ENCODE measurements at regions not wholly inside any gene's neighbourhood (a gene's known extent, or its start where the extent isn't known, plus 50 kb on each side); places are given as distances from the start of the nearest gene placed in this dataset.
A peak's percentile ranks its signal among the peaks of the same experiment; 100 is the strongest.

DNA sequence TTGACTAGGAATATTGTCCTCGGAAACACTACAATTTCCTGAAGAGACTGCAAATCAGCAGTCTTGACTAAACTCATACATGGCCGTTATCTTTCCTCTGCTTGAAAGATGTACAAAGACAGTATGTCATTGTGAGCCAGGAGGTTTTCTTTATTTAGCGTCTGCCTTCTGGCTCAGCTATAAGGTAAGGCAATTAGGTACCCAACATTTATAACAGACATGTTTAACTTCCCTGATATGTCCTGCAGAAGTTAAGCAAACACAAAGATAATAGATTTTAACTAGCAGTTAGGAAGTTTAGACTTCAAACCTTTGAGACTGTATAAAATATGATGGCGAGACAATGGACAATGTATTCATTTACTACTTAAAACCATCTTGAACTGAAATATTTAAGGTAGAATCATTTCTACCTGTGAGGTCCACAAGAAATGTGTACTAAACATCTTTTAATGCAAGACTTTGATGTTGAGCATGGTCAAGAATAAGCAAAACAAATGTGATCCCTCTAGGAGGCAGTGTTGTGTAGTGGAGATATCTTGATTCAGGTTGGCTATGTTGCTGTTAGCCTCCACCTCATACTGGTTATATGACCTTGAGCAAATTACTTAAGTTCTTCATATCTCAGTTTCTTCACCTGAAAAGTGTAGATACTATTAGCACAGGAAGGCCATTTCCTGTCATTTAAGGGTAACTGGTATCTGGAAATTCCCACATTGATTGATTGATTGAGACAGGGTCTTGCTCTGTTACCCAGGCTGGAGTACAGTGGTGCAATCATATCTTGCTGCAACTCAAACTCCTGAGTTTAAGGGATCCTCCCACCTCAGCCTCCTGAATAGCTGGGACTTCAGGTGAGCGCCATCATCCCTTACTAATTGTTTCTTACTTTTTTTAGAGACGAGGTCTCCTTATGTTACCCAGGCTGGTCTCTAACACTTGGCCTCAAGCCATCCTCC is 96.3 kb upstream of the EEA1 start:
- TF ChIP-seq, protein P1, sequence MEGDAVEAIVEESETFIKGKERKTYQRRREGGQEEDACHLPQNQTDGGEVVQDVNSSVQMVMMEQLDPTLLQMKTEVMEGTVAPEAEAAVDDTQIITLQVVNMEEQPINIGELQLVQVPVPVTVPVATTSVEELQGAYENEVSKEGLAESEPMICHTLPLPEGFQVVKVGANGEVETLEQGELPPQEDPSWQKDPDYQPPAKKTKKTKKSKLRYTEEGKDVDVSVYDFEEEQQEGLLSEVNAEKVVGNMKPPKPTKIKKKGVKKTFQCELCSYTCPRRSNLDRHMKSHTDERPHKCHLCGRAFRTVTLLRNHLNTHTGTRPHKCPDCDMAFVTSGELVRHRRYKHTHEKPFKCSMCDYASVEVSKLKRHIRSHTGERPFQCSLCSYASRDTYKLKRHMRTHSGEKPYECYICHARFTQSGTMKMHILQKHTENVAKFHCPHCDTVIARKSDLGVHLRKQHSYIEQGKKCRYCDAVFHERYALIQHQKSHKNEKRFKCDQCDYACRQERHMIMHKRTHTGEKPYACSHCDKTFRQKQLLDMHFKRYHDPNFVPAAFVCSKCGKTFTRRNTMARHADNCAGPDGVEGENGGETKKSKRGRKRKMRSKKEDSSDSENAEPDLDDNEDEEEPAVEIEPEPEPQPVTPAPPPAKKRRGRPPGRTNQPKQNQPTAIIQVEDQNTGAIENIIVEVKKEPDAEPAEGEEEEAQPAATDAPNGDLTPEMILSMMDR (IDR thresholded peaks at IDR 0.05; ENCODE audit: poor library complexity, severe bottlenecking) = peak; percentile 45
- H3K9me3 ChIP-seq (ENCODE audit: severe bottlenecking) = no peaks in the 10 kb centered on the region
- no peaks in the 10 kb centered on the region for H3K4me1 ChIP-seq (ENCODE audit: insufficient read depth, poor library complexity, severe bottlenecking)
- ATAC-seq (ENCODE audit: low read depth) (no peak), DNase-seq (ENCODE audit: low spot score) (no peak)
- H3K4me3 ChIP-seq (ENCODE audit: severe bottlenecking) = no peak overlapping the region
- H3K36me3 ChIP-seq (ENCODE audit: low read depth) = no peaks in the 10 kb centered on the region
- no peak overlapping the region for H3K27ac ChIP-seq (ENCODE audit: poor library complexity, severe bottlenecking)
- H3K27me3 ChIP-seq (ENCODE audit: insufficient read depth, poor library complexity, severe bottlenecking) = no peaks in the 10 kb centered on the region

DNA sequence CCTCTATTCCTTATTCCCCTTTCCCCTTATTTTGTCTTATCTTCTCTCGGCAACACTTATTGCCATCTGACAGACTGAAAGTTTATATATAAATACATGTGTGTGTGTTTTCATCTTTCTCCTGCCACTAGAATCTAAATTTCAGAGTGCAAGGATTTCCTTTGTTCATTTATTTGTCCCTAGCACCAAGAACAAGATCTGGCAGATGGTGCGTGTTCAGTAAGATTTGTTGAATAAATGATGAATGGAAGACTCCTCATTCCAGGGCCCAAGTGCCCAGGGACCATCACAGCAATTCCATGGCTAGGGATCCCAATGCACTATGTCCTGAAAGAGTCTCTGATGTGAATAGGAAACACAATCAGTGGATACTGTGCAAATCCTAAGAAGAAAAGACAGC is 97.9 kb upstream of the EEA1 start:
- no peak overlapping the region for H3K4me3 ChIP-seq (ENCODE audit: severe bottlenecking)
- H3K27ac ChIP-seq (ENCODE audit: poor library complexity, severe bottlenecking) = no peak overlapping the region
- DNase-seq (ENCODE audit: low spot score) (no peak), ATAC-seq (ENCODE audit: low read depth) (no peak)
- no peaks in the 10 kb centered on the region for H3K9me3 ChIP-seq (ENCODE audit: severe bottlenecking)
- no peaks in the 10 kb centered on the region for H3K4me1 ChIP-seq (ENCODE audit: insufficient read depth, poor library complexity, severe bottlenecking)
- no peaks in the 10 kb centered on the region for H3K36me3 ChIP-seq (ENCODE audit: low read depth)
- no peaks in the 10 kb centered on the region for H3K27me3 ChIP-seq (ENCODE audit: insufficient read depth, poor library complexity, severe bottlenecking)
- TF ChIP-seq, protein P1 (IDR thresholded peaks at IDR 0.05; ENCODE audit: poor library complexity, severe bottlenecking) = no peak

DNA sequence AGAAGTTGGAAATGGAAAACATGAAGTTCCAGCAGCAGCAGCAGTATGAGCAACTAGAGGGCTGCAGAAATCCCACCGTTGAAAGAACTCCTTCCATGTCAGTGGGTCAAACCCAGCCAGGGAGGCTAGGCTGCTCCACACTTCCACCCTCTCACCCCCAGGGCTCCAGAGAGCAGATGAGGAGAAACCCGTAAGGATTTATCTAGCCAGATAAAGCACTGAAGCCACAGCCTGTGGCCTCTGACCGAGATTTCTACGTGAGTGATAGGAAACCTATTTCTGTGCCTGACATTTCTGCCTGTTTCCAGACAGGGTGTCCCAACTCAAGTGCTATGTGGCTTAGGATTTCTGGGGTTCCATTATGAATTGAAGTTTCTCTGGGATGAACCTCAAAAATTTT is 100.0 kb upstream of the EEA1 start:
- Histone ChIP-seq H3K4me3 (ENCODE audit: severe bottlenecking) (no peak overlapping the region), H3K27me3 (ENCODE audit: insufficient read depth, poor library complexity, severe bottlenecking) (no peaks in the 10 kb centered on the region), H3K36me3 (ENCODE audit: low read depth) (no peaks in the 10 kb centered on the region), H3K4me1 (ENCODE audit: insufficient read depth, poor library complexity, severe bottlenecking) (no peaks in the 10 kb centered on the region), H3K27ac (ENCODE audit: poor library complexity, severe bottlenecking) (no peak overlapping the region), H3K9me3 (ENCODE audit: severe bottlenecking) (no peaks in the 10 kb centered on the region)
- TF ChIP-seq, protein P1 (IDR thresholded peaks at IDR 0.05; ENCODE audit: poor library complexity, severe bottlenecking) = no peak
- DNase-seq (ENCODE audit: low spot score) (no peak), ATAC-seq (ENCODE audit: low read depth) (no peak)

DNA sequence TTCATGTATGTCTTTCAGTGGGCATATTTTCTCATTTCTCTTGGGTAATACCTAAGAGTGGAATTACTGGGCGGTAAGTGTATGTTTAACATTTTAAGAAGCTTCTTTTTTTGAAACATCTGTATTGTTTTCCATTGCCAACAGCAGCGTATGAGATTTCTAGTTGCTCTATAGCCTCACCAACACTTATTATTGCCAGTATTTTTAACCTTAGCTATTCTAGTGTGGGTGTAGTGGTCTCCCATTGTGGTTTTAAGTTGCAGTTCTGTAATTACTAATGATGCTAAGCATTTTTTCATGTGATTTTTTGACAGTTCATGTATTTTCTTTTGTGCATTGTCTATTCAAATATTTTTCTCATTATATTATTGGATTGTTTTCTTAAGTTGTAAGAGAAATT is 101.9 kb upstream of the EEA1 start:
- Histone ChIP-seq H3K36me3 (ENCODE audit: low read depth) (no peaks in the 10 kb centered on the region), H3K4me3 (ENCODE audit: severe bottlenecking) (no peak overlapping the region), H3K4me1 (ENCODE audit: insufficient read depth, poor library complexity, severe bottlenecking) (no peaks in the 10 kb centered on the region), H3K9me3 (ENCODE audit: severe bottlenecking) (no peaks in the 10 kb centered on the region), H3K27ac (ENCODE audit: poor library complexity, severe bottlenecking) (no peak overlapping the region), H3K27me3 (ENCODE audit: insufficient read depth, poor library complexity, severe bottlenecking) (no peaks in the 10 kb centered on the region)
- ATAC-seq (ENCODE audit: low read depth) (no peak), DNase-seq (ENCODE audit: low spot score) (no peak)
- TF ChIP-seq, protein P1 (IDR thresholded peaks at IDR 0.05; ENCODE audit: poor library complexity, severe bottlenecking) = no peak

DNA sequence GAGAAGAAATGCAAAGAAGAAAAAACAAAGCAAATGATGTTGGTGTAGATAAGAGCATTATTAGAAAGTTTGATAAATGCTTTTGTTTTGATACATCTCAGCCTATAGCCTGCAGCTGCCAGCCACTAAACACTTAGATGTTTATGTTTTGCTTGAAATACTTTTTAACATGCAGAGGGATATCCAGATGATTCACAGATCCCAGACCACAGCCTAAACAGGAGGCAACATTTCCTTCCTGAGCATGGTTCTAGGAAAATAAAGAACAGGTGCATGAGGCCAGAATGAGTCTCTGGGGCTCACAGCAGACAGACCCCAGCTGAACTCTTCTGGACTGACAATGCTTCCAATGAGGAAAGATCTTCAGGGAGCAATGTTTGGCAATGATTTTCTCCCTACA is 103.7 kb upstream of the EEA1 start:
- Histone ChIP-seq H3K4me3 (ENCODE audit: severe bottlenecking) (no peak overlapping the region), H3K36me3 (ENCODE audit: low read depth) (no peaks in the 10 kb centered on the region), H3K27me3 (ENCODE audit: insufficient read depth, poor library complexity, severe bottlenecking) (no peaks in the 10 kb centered on the region), H3K4me1 (ENCODE audit: insufficient read depth, poor library complexity, severe bottlenecking) (no peaks in the 10 kb centered on the region), H3K9me3 (ENCODE audit: severe bottlenecking) (no peaks in the 10 kb centered on the region), H3K27ac (ENCODE audit: poor library complexity, severe bottlenecking) (no peak overlapping the region)
- DNase-seq (ENCODE audit: low spot score) (no peak), ATAC-seq (ENCODE audit: low read depth) (no peak)
- TF ChIP-seq, protein P1 (IDR thresholded peaks at IDR 0.05; ENCODE audit: poor library complexity, severe bottlenecking) = no peak
